Urinary bladder (tissue), 3 donors: ENCODE measurements at regions not wholly inside any gene's neighbourhood (a gene's known extent, or its start where the extent isn't known, plus 50 kb on each side); places are given as distances from the start of the nearest gene placed in this dataset.

Source experiments
- DNase-seq: peaks from one replicate; pipeline ENCODE4 v3.0.0-alpha.2; 2015; ENCODE audit errors: extremely low spot score
- H3K27ac ChIP-seq: one replicate; pipeline ENCODE4 v1.5.1; 2013; ENCODE audit warnings: low read depth, mild to moderate bottlenecking, moderate library complexity
- H3K36me3 ChIP-seq: one replicate; pipeline ENCODE4 v1.6.1; 2013; ENCODE audit warnings: mild to moderate bottlenecking, moderate library complexity; ENCODE audit not compliant: insufficient read depth
- H3K4me1 ChIP-seq: one replicate; pipeline ENCODE4 v1.6.1; 2013; ENCODE audit warnings: mild to moderate bottlenecking, moderate library complexity; ENCODE audit not compliant: insufficient read depth
- H3K4me3 ChIP-seq: one replicate; pipeline ENCODE4 v1.5.1; 2013; ENCODE audit warnings: low read depth, low read length
- WGBS: extraction: QIAGEN DNeasy Blood & Tissue Kit; methylation state at CpG from one replicate; pipeline ENCODE4 v1.1.7; 2013; 5-methylcytosine and 5-hydroxymethylcytosine counted together
- donor health status: healthy with polysubstance abuse.
- donor health status: healthy.

GRCh38 chr13:85432881-85433280, 366.3 kb downstream of the SLITRK6 start:
- H3K36me3 ChIP-seq = no peaks in the 10 kb centered on the region
- DNase-seq = no peak
- H3K27ac ChIP-seq = no peak overlapping the region
- H3K4me1 ChIP-seq = no peaks in the 10 kb centered on the region
- H3K4me3 ChIP-seq = no peak overlapping the region

- DNase-seq = no peak
- Histone ChIP-seq H3K4me3 (no peak overlapping the region), H3K36me3 (no peaks in the 10 kb centered on the region), H3K27ac (no peak overlapping the region), H3K4me1 (no peaks in the 10 kb centered on the region)
- 97% methylated on average over 9 of the region's 9 CpGs for WGBS
These were observed 367.5 kb downstream of the SLITRK6 start for GRCh38 chr13:85431720-85432119.

GRCh38 chr13:85430216-85430794, 368.9 kb downstream of the SLITRK6 start:
- Histone ChIP-seq H3K4me3 (no peak overlapping the region), H3K36me3 (no peaks in the 10 kb centered on the region), H3K4me1 (no peaks in the 10 kb centered on the region), H3K27ac (no peak overlapping the region)
- 98% methylated on average over 1 of the region's 1 CpG for WGBS
- no peak for DNase-seq

GRCh38 chr13:85427416-85427815, 371.8 kb downstream of the SLITRK6 start:
- Histone ChIP-seq H3K27ac (no peak overlapping the region), H3K36me3 (no peaks in the 10 kb centered on the region), H3K4me3 (no peak overlapping the region), H3K4me1 (no peaks in the 10 kb centered on the region)
- DNase-seq = no peak

GRCh38 chr13:85420136-85420535, 379.1 kb downstream of the SLITRK6 start:
- no peak overlapping the region for H3K4me3 ChIP-seq
- WGBS = 69% methylated on average over 2 of the region's 2 CpGs
- no peak overlapping the region for H3K27ac ChIP-seq
- H3K4me1 ChIP-seq = no peaks in the 10 kb centered on the region
- H3K36me3 ChIP-seq = no peaks in the 10 kb centered on the region
- DNase-seq = no peak

GRCh38 chr13:85419611-85420010, 379.6 kb downstream of the SLITRK6 start:
- no peaks in the 10 kb centered on the region for H3K4me1 ChIP-seq
- no peak overlapping the region for H3K27ac ChIP-seq
- H3K4me3 ChIP-seq = no peak overlapping the region
- no peaks in the 10 kb centered on the region for H3K36me3 ChIP-seq
- DNase-seq = no peak
- 92% methylated on average over 1 of the region's 1 CpG for WGBS

GRCh38 chr13:85417807-85418206, 381.4 kb downstream of the SLITRK6 start:
- H3K27ac ChIP-seq = no peak overlapping the region
- H3K36me3 ChIP-seq = no peaks in the 10 kb centered on the region
- H3K4me3 ChIP-seq = no peak overlapping the region
- H3K4me1 ChIP-seq = no peaks in the 10 kb centered on the region
- WGBS = 96% methylated on average over 8 of the region's 8 CpGs
- DNase-seq = no peak

- DNase-seq = no peak
- H3K27ac ChIP-seq = no peak overlapping the region
- 96% methylated on average over 2 of the region's 2 CpGs for WGBS
- no peaks in the 10 kb centered on the region for H3K4me1 ChIP-seq
- no peak overlapping the region for H3K4me3 ChIP-seq
- H3K36me3 ChIP-seq = no peaks in the 10 kb centered on the region
These were observed 385.6 kb downstream of the SLITRK6 start for GRCh38 chr13:85413664-85414063.

- no peak for DNase-seq
- Histone ChIP-seq H3K4me1 (no peaks in the 10 kb centered on the region), H3K4me3 (no peak overlapping the region), H3K27ac (no peak overlapping the region), H3K36me3 (no peaks in the 10 kb centered on the region)
- WGBS = 88% methylated on average over 1 of the region's 1 CpG
These were observed 386.8 kb downstream of the SLITRK6 start for GRCh38 chr13:85412448-85412847.

- DNase-seq = no peak
These were observed 387.6 kb downstream of the SLITRK6 start for GRCh38 chr13:85411591-85411990.

GRCh38 chr13:85408415-85408814, 390.8 kb downstream of the SLITRK6 start:
- no peaks in the 10 kb centered on the region for H3K36me3 ChIP-seq
- no peak overlapping the region for H3K27ac ChIP-seq
- WGBS = 91% methylated on average over 3 of the region's 3 CpGs
- H3K4me3 ChIP-seq = no peak overlapping the region
- no peak for DNase-seq
- no peaks in the 10 kb centered on the region for H3K4me1 ChIP-seq

More at GRCh38 chr13:85411591-85411990, 387.6 kb downstream of the SLITRK6 start:
- no peak overlapping the region for H3K27ac ChIP-seq
- H3K4me3 ChIP-seq = no peak overlapping the region
- H3K36me3 ChIP-seq = no peaks in the 10 kb centered on the region
- 44% methylated on average over 2 of the region's 2 CpGs for WGBS
- no peaks in the 10 kb centered on the region for H3K4me1 ChIP-seq

- WGBS = 91% methylated on average over 5 of the region's 5 CpGs
- no peak overlapping the region for H3K4me3 ChIP-seq
- no peaks in the 10 kb centered on the region for H3K36me3 ChIP-seq
- no peaks in the 10 kb centered on the region for H3K4me1 ChIP-seq
- no peak for DNase-seq
- no peak overlapping the region for H3K27ac ChIP-seq
These were observed 392.8 kb downstream of the SLITRK6 start for GRCh38 chr13:85406269-85406975.

- Histone ChIP-seq H3K4me1 (no peaks in the 10 kb centered on the region), H3K36me3 (no peaks in the 10 kb centered on the region)
- 95% methylated on average over 13 of the region's 13 CpGs for WGBS
These were observed 393.8 kb downstream of the SLITRK6 start for GRCh38 chr13:85405316-85405897.

GRCh38 chr13:85386424-85386823, 412.8 kb downstream of the SLITRK6 start:
- WGBS = 51% methylated on average over 3 of the region's 3 CpGs
- no peak for DNase-seq
- H3K36me3 ChIP-seq = no peaks in the 10 kb centered on the region
- H3K27ac ChIP-seq = no peak overlapping the region
- no peaks in the 10 kb centered on the region for H3K4me1 ChIP-seq
- H3K4me3 ChIP-seq = no peak overlapping the region

More at GRCh38 chr13:85405316-85405897, 393.8 kb downstream of the SLITRK6 start:
- no peak overlapping the region for H3K4me3 ChIP-seq
- no peak overlapping the region for H3K27ac ChIP-seq
- DNase-seq = no peak
